A673 (cell line): ENCODE measurements at regions not wholly inside any gene's neighbourhood (a gene's known extent, or its start where the extent isn't known, plus 50 kb on each side); places are given as distances from the start of the nearest gene placed in this dataset.

Experiments used
- BruUV-seq: library from RNA; stranded (reverse); fragments of 400-500 nt; replicated peaks from 2 replicates; lab custom pipeline; 2021; lab: Mats Ljungman, UMichigan
- CTCF ChIA-PET: fragments of 300-600 bp; sonication (Branson Sonifier 250); formaldehyde crosslinking; loops from one replicate; lab custom pipeline; 2022; ENCODE audit warnings: antibody characterized with exemption; lab: Charles Lee
- POLR2A ChIA-PET: fragments of 300-600 bp; sonication (Branson Sonifier 250); formaldehyde crosslinking; loops from one replicate; lab custom pipeline; 2022; ENCODE audit warnings: antibody characterized with exemption; ENCODE audit not compliant: low non-redundant PET; lab: Charles Lee
- DNase-seq: peaks from one replicate; pipeline ENCODE4 v3.0.0-alpha.2; 2015; ENCODE audit warnings: low spot score
- H3K27ac ChIP-seq: fragments of 200-600 bp; sonication (generic); 2 replicates; pipeline ENCODE4 v1.5.1; 2016; ENCODE audit warnings: mixed run types, low read depth, mild to moderate bottlenecking, mixed read lengths, antibody characterized with exemption, low read length; ENCODE audit not compliant: poor library complexity, severe bottlenecking
- H3K27me3 ChIP-seq: fragments of 200-600 bp; sonication (generic); replicated peaks from 2 replicates; pipeline ENCODE4 v1.6.1; 2017; ENCODE audit warnings: mixed run types, low read depth, mild to moderate bottlenecking, mixed read lengths, antibody characterized with exemption, low read length; ENCODE audit not compliant: insufficient read depth, poor library complexity
- H3K36me3 ChIP-seq: fragments of 200-600 bp; sonication (generic); 2 replicates; pipeline ENCODE4 v1.6.1; 2016; ENCODE audit warnings: mixed run types, mild to moderate bottlenecking, mixed read lengths, antibody characterized with exemption, low read length; ENCODE audit not compliant: insufficient read depth, poor library complexity, severe bottlenecking
- H3K4me1 ChIP-seq: fragments of 200-600 bp; sonication (generic); 2 replicates; pipeline ENCODE4 v1.6.1; 2017; ENCODE audit warnings: mixed run types, mild to moderate bottlenecking, mixed read lengths, antibody characterized with exemption, low read length; ENCODE audit not compliant: insufficient read depth, poor library complexity, severe bottlenecking
- H3K4me3 ChIP-seq: fragments of 200-600 bp; sonication (generic); 2 replicates; pipeline ENCODE4 v1.5.1; 2016; ENCODE audit warnings: low read depth, mixed run types, mild to moderate bottlenecking, mixed read lengths, low read length; ENCODE audit not compliant: poor library complexity, severe bottlenecking
- H3K9me3 ChIP-seq: fragments of 200-600 bp; sonication (generic); 2 replicates; pipeline ENCODE4 v1.6.1; 2016; ENCODE audit warnings: mixed run types, low read depth, mild to moderate bottlenecking, mixed read lengths, antibody characterized with exemption, low read length; ENCODE audit not compliant: poor library complexity, severe bottlenecking
- CTCF ChIP-seq: fragments of 300-800, 200-600 bp; sonication (generic); conservative IDR thresholded peaks from 2 replicates; pipeline ENCODE4 v1.5.1; 2017; ENCODE audit warnings: low read depth, mild to moderate bottlenecking, antibody characterized with exemption, low read length, moderate library complexity, mixed read lengths
- EZH2 ChIP-seq: fragments of 200-600 bp; sonication (generic); IDR thresholded peaks from 2 replicates; pipeline ENCODE4 v1.6.1; 2017; ENCODE audit warnings: borderline replicate concordance, low read depth, mild to moderate bottlenecking, mixed read lengths, antibody characterized with exemption, low read length; ENCODE audit not compliant: poor library complexity, severe bottlenecking
- intact Hi-C: fragments of 100-400 bp; cut with micrococcal nuclease; formaldehyde crosslinking; loops from one replicate; pipeline ENCODE4 v1.10.0; 2022; ENCODE audit not compliant: unreplicated experiment

- BruUV-seq = no TSS peak
- CTCF ChIA-PET = no interaction called here
Observed at GRCh38 chr11:22546746-22547145, 78.9 kb downstream of the FANCF start.

GRCh38 chr11:22543261-22543660 is 82.4 kb downstream of the FANCF start:
- TF ChIP-seq CTCF (no peak), EZH2 (no peak)
- intact Hi-C loops = loop anchor here (5.0 kb wide), 2 partner anchors 116 to 244 kb away; no protein-coding TSS in a partner anchor
- no TSS peak for BruUV-seq

More at GRCh38 chr11:22546746-22547145, 78.9 kb downstream of the FANCF start:
- POLR2A ChIA-PET = no interaction called here
- DNase-seq = no peak
- no peaks in the 10 kb centered on the region for H3K4me1 ChIP-seq
- H3K27ac ChIP-seq = no peak overlapping the region
- H3K4me3 ChIP-seq = no peak overlapping the region
- no peaks in the 10 kb centered on the region for H3K36me3 ChIP-seq
- H3K27me3 ChIP-seq = no peaks in the 10 kb centered on the region
- no peaks in the 10 kb centered on the region for H3K9me3 ChIP-seq
- TF ChIP-seq EZH2 = no peak
- no peak for TF ChIP-seq CTCF
- intact Hi-C loops = no loop called here

GRCh38 chr11:22539821-22540256 is 85.8 kb downstream of the FANCF start:
- intact Hi-C loops = loop anchor here (2.0 to 5.0 kb wide), 3 partner anchors 113 to 247 kb away; no protein-coding TSS in a partner anchor
- peak; percentile 45 for DNase-seq
- H3K4me1 ChIP-seq = no peaks in the 10 kb centered on the region
- no peak overlapping the region for H3K4me3 ChIP-seq
- no peaks in the 10 kb centered on the region for H3K36me3 ChIP-seq
- ChIA-PET CTCF (interaction anchor here (0.7 to 1.0 kb wide), 2 partner anchors 15 to 295 kb away, joined by 3 read pairs; no protein-coding TSS in a partner anchor), POLR2A (no interaction called here)
- no peaks in the 10 kb centered on the region for H3K27me3 ChIP-seq
- H3K27ac ChIP-seq = no peak overlapping the region
- no TSS peak for BruUV-seq
- H3K9me3 ChIP-seq = no peaks in the 10 kb centered on the region
- no peak for TF ChIP-seq EZH2
- peak; percentile 66 for TF ChIP-seq CTCF

More at GRCh38 chr11:22543261-22543660, 82.4 kb downstream of the FANCF start:
- Histone ChIP-seq H3K9me3 (no peaks in the 10 kb centered on the region), H3K36me3 (no peaks in the 10 kb centered on the region), H3K27me3 (no peaks in the 10 kb centered on the region), H3K4me1 (no peaks in the 10 kb centered on the region), H3K27ac (no peak overlapping the region), H3K4me3 (no peak overlapping the region)
- DNase-seq = no peak
- CTCF ChIA-PET = no interaction called here
- POLR2A ChIA-PET = no interaction called here
